Stomach (tissue), 8 donors: ENCODE measurements at regions not wholly inside any gene's neighbourhood (a gene's known extent, or its start where the extent isn't known, plus 50 kb on each side); places are given as distances from the start of the nearest gene placed in this dataset.

ENCODE experiments used
- DNase-seq, 2 donors: peaks; one replicate each; pipeline versions ENCODE4 v3.0.0 to v3.0.0-alpha.2; 2013 to 2019
- H3K27ac ChIP-seq, 5 donors: fragments of 200-600 bp in 4 of 5; sonication (generic) in 4 of 5; one replicate each; pipeline ENCODE4 v1.5.1; 2013 to 2019; ENCODE audit warnings: mild to moderate bottlenecking in 1 of 5, moderate library complexity in 1 of 5
- H3K27me3 ChIP-seq, 3 donors: fragments of 200-600 bp; sonication (generic); one replicate each; pipeline ENCODE4 v1.5.1; 2017 to 2019; ENCODE audit warnings: mixed run types in 1 of 3
- H3K36me3 ChIP-seq, 4 donors: fragments of 200-600 bp; sonication (generic); 1 replicate in 3 of 4; 2 replicates in 1 of 4; pipeline ENCODE4 v1.5.1; 2016 to 2019
- H3K4me1 ChIP-seq, 4 donors: fragments of 200-600 bp; sonication (generic); one replicate each; pipeline ENCODE4 v1.5.1; 2016 to 2019
- H3K4me3 ChIP-seq, 4 donors: fragments of 200-600 bp; sonication (generic) in 3 of 4; one replicate each; pipeline ENCODE4 v1.5.1; 2016 to 2019; ENCODE audit warnings: mild to moderate bottlenecking in 1 of 4
- H3K9me3 ChIP-seq, 4 donors: fragments of 200-600 bp; sonication (generic); one replicate each; pipeline ENCODE4 v1.5.1; 2016 to 2019
- CTCF ChIP-seq, 7 experiments: fragments of 450-650 bp in 4 of 7; fragments of 200-600 bp in 3 of 7; sonication (generic) in 3 of 7; IDR thresholded peaks; one replicate each; pipeline ENCODE4 v1.5.1; 2016 to 2019; ENCODE audit warnings: antibody characterized with exemption in 7 of 7, control low read depth in 2 of 7, mild to moderate bottlenecking in 1 of 7
- EP300 ChIP-seq: sonication (generic); formaldehyde crosslinking; IDR thresholded peaks from one replicate; pipeline ENCODE4 v1.6.1; 2017; ENCODE audit warnings: antibody characterized with exemption
- POLR2A ChIP-seq, 4 donors: fragments of 450-650 bp; IDR thresholded peaks; one replicate each; pipeline ENCODE4 v1.6.1; 2016; ENCODE audit warnings: antibody characterized with exemption in 4 of 4, control low read depth in 2 of 4, mild to moderate bottlenecking in 1 of 4, moderate library complexity in 1 of 4
- POLR2AphosphoS5 ChIP-seq, 3 donors: sonication (generic); formaldehyde crosslinking; IDR thresholded peaks; one replicate each; pipeline ENCODE4 v1.6.1; 2016; ENCODE audit warnings: antibody characterized with exemption in 3 of 3
- WGBS, 5 donors: extraction: QIAGEN DNeasy Blood & Tissue Kit in 3 of 5; methylation state at CpG; one replicate each; pipeline versions ENCODE4 v1.1.5 to v1.1.7; 2013 to 2018; 5-methylcytosine and 5-hydroxymethylcytosine counted together
- intact Hi-C: fragments of 100-400 bp; cut with DNase I; formaldehyde crosslinking; loops from one replicate; pipeline ENCODE4 v1.15.1; 2023; ENCODE audit warnings: low total_unique reads
- donor health status: healthy with polysubstance abuse.
- donor health status: Bipolar disorder and iron deficiency.
- donor health status: healthy.

DNA sequence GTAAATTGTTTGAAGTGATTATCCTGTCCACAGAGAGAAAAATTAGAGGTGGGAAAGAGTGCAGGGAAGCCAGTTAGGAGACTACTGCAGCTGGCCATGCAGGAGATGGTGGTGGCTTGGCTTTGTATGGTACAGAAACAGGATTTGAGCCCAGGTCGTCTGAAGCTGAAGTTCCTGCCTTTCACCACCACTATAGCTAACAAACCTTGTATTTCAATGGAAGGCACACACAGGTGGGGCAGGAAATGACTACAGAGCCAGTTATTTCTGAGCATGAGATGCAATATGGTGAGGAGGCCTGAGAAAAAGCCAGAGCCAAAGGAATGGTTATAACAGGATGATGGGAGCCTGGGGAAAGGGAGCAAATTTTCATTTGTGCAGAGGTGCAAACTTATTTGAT lies 103.9 kb downstream of the BTG1 start:
- DNase-seq, result no peak
- intact Hi-C loops, result no loop called here
- H3K27me3 ChIP-seq, result no peaks in the 10 kb centered on the region
- 14 to 67% (median 24%) methylated on average over 1 of the region's 1 CpG for WGBS, 5 donors
- TF ChIP-seq EP300, result no peak
- TF ChIP-seq POLR2AphosphoS5 (IDR thresholded peaks at IDR 0.05), result no peak
- TF ChIP-seq CTCF (IDR thresholded peaks at IDR 0.05), result no peak
- no peak for TF ChIP-seq POLR2A (IDR thresholded peaks at IDR 0.05)
- H3K4me1 ChIP-seq, result no peaks in the 10 kb centered on the region
- no peaks in the 10 kb centered on the region for H3K9me3 ChIP-seq
- H3K4me3 ChIP-seq, result no peak overlapping the region
- no peak overlapping the region for H3K27ac ChIP-seq
- no peaks in the 10 kb centered on the region for H3K36me3 ChIP-seq

DNA sequence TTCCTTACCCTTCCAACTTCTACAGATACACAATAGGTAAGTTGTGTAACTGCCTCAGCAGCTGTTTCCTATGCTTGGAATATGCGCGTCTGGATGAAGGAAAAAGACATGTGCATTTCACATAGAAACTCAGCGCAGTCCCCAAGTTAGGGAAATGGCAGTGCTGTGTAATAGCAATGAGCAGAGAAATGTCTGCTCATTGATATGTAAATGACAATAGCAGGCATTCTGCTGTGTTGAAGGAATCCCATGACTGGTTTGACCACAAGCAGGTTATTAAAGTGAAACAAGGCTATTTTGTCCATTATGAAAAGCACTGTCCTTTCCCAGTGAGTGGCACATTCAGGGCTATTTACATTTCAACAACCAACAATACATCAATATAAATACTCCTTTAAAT lies 106.6 kb downstream of the BTG1 start:
- 81 to 95% (median 88%) methylated on average over 3 of the region's 3 CpGs for WGBS, 5 donors
- TF ChIP-seq POLR2A (IDR thresholded peaks at IDR 0.05) (no peak), POLR2AphosphoS5 (IDR thresholded peaks at IDR 0.05) (no peak), EP300 (no peak), CTCF (IDR thresholded peaks at IDR 0.05) (no peak)
- DNase-seq, result no peak
- H3K4me3 ChIP-seq, result no peak overlapping the region
- intact Hi-C loops, result no loop called here
- no peak overlapping the region for H3K27ac ChIP-seq
- no peaks in the 10 kb centered on the region for H3K27me3 ChIP-seq
- H3K9me3 ChIP-seq, result no peaks in the 10 kb centered on the region
- H3K36me3 ChIP-seq, result no peaks in the 10 kb centered on the region
- peaks cover 0 to 25% (median 19%) of the 10 kb centered on the region in 4 donors for H3K4me1 ChIP-seq

DNA sequence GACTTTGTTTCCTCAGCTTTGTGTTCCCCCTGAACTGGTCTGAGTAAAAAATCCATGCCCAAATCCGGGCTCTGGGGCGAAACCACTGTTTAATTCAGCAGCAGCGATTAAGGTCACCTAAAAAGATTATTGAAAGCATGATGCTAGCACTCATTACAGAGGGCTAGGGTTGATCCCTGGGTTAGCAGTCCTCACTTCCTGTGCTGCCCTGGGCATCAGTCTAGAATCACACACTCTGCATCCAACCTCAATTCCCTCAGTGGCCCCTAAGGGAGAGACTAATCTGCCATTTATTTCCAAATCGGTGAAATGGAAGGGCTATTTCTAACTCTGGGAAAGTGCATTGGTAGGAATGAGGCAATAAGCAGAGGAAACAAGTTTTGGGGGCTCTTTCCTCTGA lies 107.2 kb downstream of the BTG1 start:
- H3K9me3 ChIP-seq, result no peaks in the 10 kb centered on the region
- WGBS, 5 donors, result 89 to 95% (median 93%) methylated on average over 4 of the region's 4 CpGs
- no peak for DNase-seq
- intact Hi-C loops, result no loop called here
- H3K36me3 ChIP-seq, result no peaks in the 10 kb centered on the region
- peaks cover 0 to 31% (median 22%) of the 10 kb centered on the region in 4 donors for H3K4me1 ChIP-seq
- H3K27ac ChIP-seq, result no peak overlapping the region
- TF ChIP-seq POLR2AphosphoS5 (IDR thresholded peaks at IDR 0.05), result no peak
- TF ChIP-seq POLR2A (IDR thresholded peaks at IDR 0.05), result no peak
- TF ChIP-seq CTCF (IDR thresholded peaks at IDR 0.05), result no peak
- no peak for TF ChIP-seq EP300
- no peak overlapping the region for H3K4me3 ChIP-seq
- H3K27me3 ChIP-seq, result no peaks in the 10 kb centered on the region

- intact Hi-C loops, result no loop called here
- no peak overlapping the region for H3K27ac ChIP-seq
- H3K36me3 ChIP-seq, result no peaks in the 10 kb centered on the region
- H3K27me3 ChIP-seq, result no peaks in the 10 kb centered on the region
- TF ChIP-seq CTCF (IDR thresholded peaks at IDR 0.05) (no peak), POLR2AphosphoS5 (IDR thresholded peaks at IDR 0.05) (no peak), EP300 (no peak), POLR2A (IDR thresholded peaks at IDR 0.05) (no peak)
- peak in 1 of 2 donors; percentile 59 for DNase-seq
- no peak overlapping the region for H3K4me3 ChIP-seq
- no peaks in the 10 kb centered on the region for H3K9me3 ChIP-seq
- WGBS, 5 donors, result 87 to 94% (median 92%) methylated on average over 6 of the region's 6 CpGs
- peaks cover 0 to 47% (median 32%) of the 10 kb centered on the region in 4 donors for H3K4me1 ChIP-seq
Measured at GRCh38 chr12:92036771-92037453, 108.7 kb downstream of the BTG1 start.
